ENCODE measurements at regions not wholly inside any gene's neighbourhood (a gene's known extent, or its start where the extent isn't known, plus 50 kb on each side); places are given as distances from the start of the nearest gene placed in this dataset.

GRCh38 chr2:234334756-234335155 is 162.1 kb downstream of the ARL4C start:
- Histone ChIP-seq H3K4me1 (ENCODE audit: insufficient read depth, low read length) (no peaks in the 10 kb centered on the region), H3K4me2 (ENCODE audit: low read depth, low read length) (no peak overlapping the region), H3K4me3 (replicated peaks in 1 of 3; ENCODE audit: insufficient read depth in 1 of 3, low read depth in 2 of 3, low read length in 3 of 3) (no peak overlapping the region), H3K27ac (ENCODE audit: extremely low read length, insufficient read depth, low read length) (no peak overlapping the region), H3K9ac (ENCODE audit: insufficient read depth, low read depth, low read length) (no peak overlapping the region), H3K9me3 (ENCODE audit: low read length) (no peaks in the 10 kb centered on the region), H3K36me3 (replicated peaks in 1 of 2; ENCODE audit: control insufficient read depth in 1 of 2, insufficient read depth in 2 of 2, low read length in 2 of 2) (no peaks in the 10 kb centered on the region), H3K27me3 (ENCODE audit: control insufficient read depth in 1 of 2, insufficient read depth in 2 of 2, low read length in 2 of 2) (peaks cover 0 to 47% of the 10 kb centered on the region in 2 experiments; a peak in 3 of 5 replicates), H2AFZ (ENCODE audit: low read length) (no peak overlapping the region), H4K20me1 (ENCODE audit: insufficient read depth, low read length) (no peaks in the 10 kb centered on the region), H3K79me2 (ENCODE audit: insufficient read depth, low read length) (no peaks in the 10 kb centered on the region)
- FAIRE-seq (no peak), ATAC-seq (no peak), DNase-seq (ENCODE audit: low spot score) (no peak)
- ChIA-PET POLR2A (no interaction called here), CTCF (ENCODE audit: low intra/inter-chr PET ratio, low total read pairs) (no interaction called here)
- WGBS (ENCODE audit: low lambda C conversion rate) = 5% methylated on average over 4 of the region's 4 CpGs
- no peak for TF ChIP-seq ZFP62 (CRISPR knock-in tag; IDR thresholded peaks at IDR 0.05)
- TF ChIP-seq POLR2G (IDR thresholded peaks at IDR 0.05; ENCODE audit: low read depth, low read length) = no peak
- TF ChIP-seq GATA4 (IDR thresholded peaks at IDR 0.05; ENCODE audit: borderline replicate concordance, low read depth) = no peak
- no peak for TF ChIP-seq RBFOX2 (IDR thresholded peaks at IDR 0.05; ENCODE audit: low read depth, low read length)
- no peak for TF ChIP-seq RERE (CRISPR knock-in tag; IDR thresholded peaks at IDR 0.05; ENCODE audit: low read depth)
- no peak for TF ChIP-seq RAD21 (CRISPR knock-in tag; IDR thresholded peaks at IDR 0.05)
- no peak for TF ChIP-seq ZNF839 (CRISPR knock-in tag; IDR thresholded peaks at IDR 0.05; ENCODE audit: borderline replicate concordance)
- no peak for TF ChIP-seq HCFC1 (IDR thresholded peaks at IDR 0.05; ENCODE audit: low read depth, low read length)
- no peak for TF ChIP-seq NFYB (CRISPR knock-in tag; IDR thresholded peaks at IDR 0.05)
- no peak for TF ChIP-seq PREB (CRISPR knock-in tag; IDR thresholded peaks at IDR 0.05)
- no peak for TF ChIP-seq MTA1 (CRISPR knock-in tag; IDR thresholded peaks at IDR 0.05; ENCODE audit: borderline replicate concordance)
- TF ChIP-seq ZNF138 (CRISPR knock-in tag; IDR thresholded peaks at IDR 0.05; ENCODE audit: low read depth) = no peak
- no peak for TF ChIP-seq ZFP36 (IDR thresholded peaks at IDR 0.05; ENCODE audit: borderline replicate concordance, low read depth, low read length, partially characterized antibody)
- TF ChIP-seq HNRNPUL1 (IDR thresholded peaks at IDR 0.05; ENCODE audit: low read depth, low read length) = no peak
- TF ChIP-seq DBP (CRISPR knock-in tag; IDR thresholded peaks at IDR 0.05; ENCODE audit: not compliant biosample characterization) = no peak
- BruUV-seq (replicated peaks) = no TSS peak
- intact Hi-C loops (cut with micrococcal nuclease; ENCODE audit: unreplicated experiment) (no loop called here), in situ Hi-C loops (cut with HindIII; ENCODE audit: extremely low pct_ligation_motif_present, low pct_unique_long_range_greater_than_20kb) (no loop called here)

Measured in HepG2 (cell line).